Stomach (tissue), 8 donors: ENCODE measurements at regions not wholly inside any gene's neighbourhood (a gene's known extent, or its start where the extent isn't known, plus 50 kb on each side); places are given as distances from the start of the nearest gene placed in this dataset.

Source experiments
- DNase-seq, 2 donors: peaks; one replicate each; pipeline versions ENCODE4 v3.0.0 to v3.0.0-alpha.2; 2013 to 2019
- H3K27ac ChIP-seq, 5 donors: fragments of 200-600 bp in 4 of 5; sonication (generic) in 4 of 5; one replicate each; pipeline ENCODE4 v1.5.1; 2013 to 2019; ENCODE audit warnings: mild to moderate bottlenecking in 1 of 5, moderate library complexity in 1 of 5
- H3K27me3 ChIP-seq, 3 donors: fragments of 200-600 bp; sonication (generic); one replicate each; pipeline ENCODE4 v1.5.1; 2017 to 2019; ENCODE audit warnings: mixed run types in 1 of 3
- H3K36me3 ChIP-seq, 4 donors: fragments of 200-600 bp; sonication (generic); 1 replicate in 3 of 4; 2 replicates in 1 of 4; pipeline ENCODE4 v1.5.1; 2016 to 2019
- H3K4me1 ChIP-seq, 4 donors: fragments of 200-600 bp; sonication (generic); one replicate each; pipeline ENCODE4 v1.5.1; 2016 to 2019
- H3K4me3 ChIP-seq, 4 donors: fragments of 200-600 bp; sonication (generic) in 3 of 4; one replicate each; pipeline ENCODE4 v1.5.1; 2016 to 2019; ENCODE audit warnings: mild to moderate bottlenecking in 1 of 4
- H3K9me3 ChIP-seq, 4 donors: fragments of 200-600 bp; sonication (generic); one replicate each; pipeline ENCODE4 v1.5.1; 2016 to 2019
- CTCF ChIP-seq, 7 experiments: fragments of 450-650 bp in 4 of 7; fragments of 200-600 bp in 3 of 7; sonication (generic) in 3 of 7; IDR thresholded peaks; one replicate each; pipeline ENCODE4 v1.5.1; 2016 to 2019; ENCODE audit warnings: antibody characterized with exemption in 7 of 7, control low read depth in 2 of 7, mild to moderate bottlenecking in 1 of 7
- EP300 ChIP-seq: sonication (generic); formaldehyde crosslinking; IDR thresholded peaks from one replicate; pipeline ENCODE4 v1.6.1; 2017; ENCODE audit warnings: antibody characterized with exemption
- POLR2A ChIP-seq, 4 donors: fragments of 450-650 bp; IDR thresholded peaks; one replicate each; pipeline ENCODE4 v1.6.1; 2016; ENCODE audit warnings: antibody characterized with exemption in 4 of 4, control low read depth in 2 of 4, mild to moderate bottlenecking in 1 of 4, moderate library complexity in 1 of 4
- POLR2AphosphoS5 ChIP-seq, 3 donors: sonication (generic); formaldehyde crosslinking; IDR thresholded peaks; one replicate each; pipeline ENCODE4 v1.6.1; 2016; ENCODE audit warnings: antibody characterized with exemption in 3 of 3
- WGBS, 5 donors: extraction: QIAGEN DNeasy Blood & Tissue Kit in 3 of 5; methylation state at CpG; one replicate each; pipeline versions ENCODE4 v1.1.5 to v1.1.7; 2013 to 2018; 5-methylcytosine and 5-hydroxymethylcytosine counted together
- intact Hi-C: fragments of 100-400 bp; cut with DNase I; formaldehyde crosslinking; loops from one replicate; pipeline ENCODE4 v1.15.1; 2023; ENCODE audit warnings: low total_unique reads
- donor health status: healthy with polysubstance abuse.
- donor health status: Bipolar disorder and iron deficiency.
- donor health status: healthy.

- WGBS, 5 donors = 75 to 81% (median 76%) methylated on average over 4 of the region's 4 CpGs
- Histone ChIP-seq H3K4me3 (no peak overlapping the region), H3K27me3 (no peaks in the 10 kb centered on the region), H3K36me3 (no peaks in the 10 kb centered on the region), H3K9me3 (no peaks in the 10 kb centered on the region), H3K4me1 (no peaks in the 10 kb centered on the region), H3K27ac (no peak overlapping the region)
- no peak for DNase-seq
- intact Hi-C loops = no loop called here
- TF ChIP-seq POLR2A (IDR thresholded peaks at IDR 0.05) (no peak), CTCF (IDR thresholded peaks at IDR 0.05) (no peak), POLR2AphosphoS5 (IDR thresholded peaks at IDR 0.05) (no peak), EP300 (no peak)
Measured at GRCh38 chr5:27377626-27378025, 339.2 kb upstream of the CDH9 start.

GRCh38 chr5:27353970-27354369 lies 315.6 kb upstream of the CDH9 start:
- intact Hi-C loops = no loop called here
- WGBS, 5 donors = 82 to 86% (median 84%) methylated on average over 6 of the region's 6 CpGs
- no peaks in the 10 kb centered on the region for H3K4me1 ChIP-seq
- peaks cover 0 to 4% (median 0%) of the 10 kb centered on the region in 4 donors for H3K9me3 ChIP-seq
- no peak overlapping the region for H3K4me3 ChIP-seq
- no peaks in the 10 kb centered on the region for H3K27me3 ChIP-seq
- H3K27ac ChIP-seq = no peak overlapping the region
- no peaks in the 10 kb centered on the region for H3K36me3 ChIP-seq
- no peak for TF ChIP-seq POLR2A (IDR thresholded peaks at IDR 0.05)
- TF ChIP-seq POLR2AphosphoS5 (IDR thresholded peaks at IDR 0.05) = no peak
- no peak for TF ChIP-seq CTCF (IDR thresholded peaks at IDR 0.05)
- no peak for TF ChIP-seq EP300
- no peak for DNase-seq

GRCh38 chr5:27353540-27353939 lies 315.2 kb upstream of the CDH9 start:
- Histone ChIP-seq H3K9me3 (peaks cover 0 to 4% (median 0%) of the 10 kb centered on the region in 4 donors), H3K4me3 (no peak overlapping the region), H3K36me3 (no peaks in the 10 kb centered on the region), H3K27me3 (no peaks in the 10 kb centered on the region), H3K27ac (no peak overlapping the region), H3K4me1 (no peaks in the 10 kb centered on the region)
- TF ChIP-seq CTCF (IDR thresholded peaks at IDR 0.05) (no peak), POLR2A (IDR thresholded peaks at IDR 0.05) (no peak), EP300 (no peak), POLR2AphosphoS5 (IDR thresholded peaks at IDR 0.05) (no peak)
- no peak for DNase-seq
- 74 to 80% (median 76%) methylated on average over 6 of the region's 6 CpGs for WGBS, 5 donors
- intact Hi-C loops = no loop called here

GRCh38 chr5:27341342-27341741 lies 303.0 kb upstream of the CDH9 start:
- intact Hi-C loops = no loop called here
- no peaks in the 10 kb centered on the region for H3K36me3 ChIP-seq
- H3K9me3 ChIP-seq = peaks cover 0 to 7% (median 0%) of the 10 kb centered on the region in 4 donors
- DNase-seq = no peak
- H3K4me1 ChIP-seq = no peaks in the 10 kb centered on the region
- no peaks in the 10 kb centered on the region for H3K27me3 ChIP-seq
- H3K4me3 ChIP-seq = no peak overlapping the region
- no peak overlapping the region for H3K27ac ChIP-seq
- TF ChIP-seq POLR2A (IDR thresholded peaks at IDR 0.05) (no peak), CTCF (IDR thresholded peaks at IDR 0.05) (no peak), POLR2AphosphoS5 (IDR thresholded peaks at IDR 0.05) (no peak), EP300 (no peak)
